Heart right ventricle (tissue), 16 donors: ENCODE measurements at regions not wholly inside any gene's neighbourhood (a gene's known extent, or its start where the extent isn't known, plus 50 kb on each side); places are given as distances from the start of the nearest gene placed in this dataset.

ENCODE experiments used
- ATAC-seq, 8 donors: fragments of 200-7000 bp; cut with Tn5 transposase; one replicate each; pipeline ENCODE4 v1.9.1; 2020; ENCODE audit warnings: mild to moderate bottlenecking in 8 of 8, moderate library complexity in 8 of 8, moderate number of reproducible peaks in 1 of 8
- DNase-seq, 2 donors: peaks; one replicate each; pipeline ENCODE4 v3.0.0-alpha.2; 2020
- H3K27ac ChIP-seq, 10 donors: fragments of 200-600 bp; sonication (generic) in 2 of 10; one replicate each; pipeline versions ENCODE4 v1.5.0 to v1.8.0; 2020 to 2022; ENCODE audit warnings: mild to moderate bottlenecking in 3 of 10
- H3K27me3 ChIP-seq, 7 donors: fragments of 200-600 bp; one replicate each; pipeline ENCODE4 v1.8.0; 2021 to 2022; ENCODE audit warnings: mild to moderate bottlenecking in 2 of 7
- H3K36me3 ChIP-seq, 9 donors: fragments of 200-600 bp; sonication (generic) in 1 of 9; one replicate each; pipeline versions ENCODE4 v1.5.0 to v1.8.0; 2020 to 2022; ENCODE audit warnings: mild to moderate bottlenecking in 2 of 9
- H3K4me1 ChIP-seq, 9 donors: fragments of 200-600 bp; sonication (generic) in 1 of 9; one replicate each; pipeline versions ENCODE4 v1.5.0 to v1.8.0; 2020 to 2022; ENCODE audit warnings: mild to moderate bottlenecking in 4 of 9
- H3K4me3 ChIP-seq, 10 donors: fragments of 200-600 bp; sonication (generic) in 2 of 10; one replicate each; pipeline versions ENCODE4 v1.5.0 to v1.8.0; 2020 to 2022; ENCODE audit warnings: mild to moderate bottlenecking in 7 of 10, moderate library complexity in 2 of 10
- H3K9me3 ChIP-seq, 11 donors: fragments of 200-600 bp in 10 of 11; sonication (generic) in 2 of 11; one replicate each; pipeline versions ENCODE4 v1.5.0 to v1.8.0; 2013 to 2022; ENCODE audit warnings: mild to moderate bottlenecking in 2 of 11, control low read depth in 1 of 11, moderate library complexity in 1 of 11
- CTCF ChIP-seq, 9 donors: fragments of 200-600 bp; sonication (generic) in 2 of 9; IDR thresholded peaks; one replicate each; pipeline versions ENCODE4 v1.5.0 to v1.8.0; 2021 to 2022; ENCODE audit warnings: antibody characterized with exemption in 9 of 9, mild to moderate bottlenecking in 5 of 9, moderate library complexity in 1 of 9
- WGBS, 2 donors: extraction: QIAGEN DNeasy Blood & Tissue Kit; methylation state at CpG; one replicate each; pipeline ENCODE4 v1.1.7; 2013; ENCODE audit warnings: inconsistent platforms in 1 of 2; 5-methylcytosine and 5-hydroxymethylcytosine counted together
- intact Hi-C, 10 donors: fragments of 100-400 bp; cut with DNase I; formaldehyde crosslinking; loops; one replicate each; pipeline versions ENCODE4 v1.11.1 to v1.14.2; 2022
- donor health status: Arrhythmogenic right ventricular cardiomyopathy.
- donor health status: ischemic (EF 13 %, LVEDD 7.1; RV severe dilation, severe dysfunction).
- donor health status: healthy with polysubstance abuse.
- donor health status: DM: no; HTN: yes; CAD: no.
- donor health status: DM: no; HTN: no; CAD: no.
- donor health status: ischemic (EF 25% LVEDD 6.9; RV normal size, moderate dysfunction).
- donor health status: ischemic (EF 25% LVEDD 5.7; RV mildly dilated, moderate dysfunction).
- donor health status: healthy.
- donor health status: DM: yes; HTN: yes; CAD: no.
- donor health status: Ischemic cardiomyopathy.
- donor health status: ischemic (EF 35%, LVEDD 5.7; RV mildly dilated, moderate dysfunction).
- donor health status: nonischemic (EF 11% LVEDD 7.7; RV severe dilation, severe dysfunction).
- donor health status: DM: yes; HTN: yes; CAD: no.
- donor health status: PGD.
- donor health status: ischemic (EF 29% LVEDD 5.4; RV normal size, mild dysfunction).
- donor health status: nonischemic (EF 23%, LVEDD 6.1; RV moderate dilation, normal function).

DNA sequence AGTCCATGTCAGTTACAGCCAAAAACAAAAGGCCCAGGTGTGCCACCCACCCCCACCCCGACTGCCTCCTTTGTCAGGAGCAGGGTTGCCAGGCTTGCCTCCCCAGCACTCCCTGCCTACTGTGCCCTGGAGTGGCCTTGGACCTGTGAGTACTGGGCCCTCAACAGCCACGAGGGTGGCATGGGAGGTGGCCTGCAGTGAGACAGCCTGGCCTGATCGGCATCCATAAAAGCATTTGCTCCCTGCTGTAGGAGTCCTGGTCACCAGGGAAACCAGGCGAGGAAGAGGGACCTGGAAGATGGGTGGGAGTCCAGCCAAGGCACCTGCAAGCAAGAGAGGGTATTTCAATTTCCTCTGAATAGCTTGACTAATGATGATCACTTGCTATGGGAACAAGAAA, 56.4 kb upstream of the KCNMB2 start:
- ATAC-seq (peak in 4 of 8 donors; percentile 22 to 80 (median 42)), DNase-seq (no peak)
- TF ChIP-seq CTCF (IDR thresholded peaks at IDR 0.05), result no peak
- intact Hi-C loops, result no loop called here
- Histone ChIP-seq H3K4me3 (no peak overlapping the region), H3K36me3 (no peaks in the 10 kb centered on the region), H3K9me3 (no peaks in the 10 kb centered on the region), H3K27ac (no peak overlapping the region), H3K4me1 (peaks cover 0 to 6% (median 0%) of the 10 kb centered on the region in 9 donors), H3K27me3 (no peaks in the 10 kb centered on the region)
- WGBS, 2 donors, result 52 to 61% methylated on average over 4 of the region's 4 CpGs

DNA sequence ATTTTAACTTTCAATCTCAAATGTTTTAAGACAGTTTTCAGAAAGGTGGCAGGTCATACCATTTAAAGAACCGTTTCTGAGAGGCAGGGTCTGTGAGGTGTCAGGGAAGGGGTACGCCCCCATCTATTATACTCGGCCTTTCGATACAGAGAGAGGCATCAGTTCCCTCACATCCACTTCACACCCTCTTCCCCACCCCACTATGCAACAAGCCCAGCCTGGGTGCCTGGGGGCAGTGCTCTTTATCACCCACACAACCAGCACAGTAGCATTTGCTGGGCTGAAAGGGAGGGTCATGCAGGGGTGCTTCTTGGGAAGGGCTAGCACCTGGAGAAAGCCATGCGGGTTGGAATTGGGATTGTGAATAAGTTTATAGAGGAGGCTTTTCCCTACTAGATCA, 56.0 kb upstream of the KCNMB2 start:
- intact Hi-C loops, result no loop called here
- no peaks in the 10 kb centered on the region for H3K27me3 ChIP-seq
- ATAC-seq, result peak in 1 of 8 donors; percentile 30
- H3K4me3 ChIP-seq, result no peak overlapping the region
- no peak for TF ChIP-seq CTCF (IDR thresholded peaks at IDR 0.05)
- no peak for DNase-seq
- no peaks in the 10 kb centered on the region for H3K36me3 ChIP-seq
- no peak overlapping the region for H3K27ac ChIP-seq
- 91% methylated on average over 5 of the region's 5 CpGs for WGBS, 2 donors
- no peaks in the 10 kb centered on the region for H3K9me3 ChIP-seq
- H3K4me1 ChIP-seq, result peaks cover 0 to 6% (median 0%) of the 10 kb centered on the region in 9 donors

DNA sequence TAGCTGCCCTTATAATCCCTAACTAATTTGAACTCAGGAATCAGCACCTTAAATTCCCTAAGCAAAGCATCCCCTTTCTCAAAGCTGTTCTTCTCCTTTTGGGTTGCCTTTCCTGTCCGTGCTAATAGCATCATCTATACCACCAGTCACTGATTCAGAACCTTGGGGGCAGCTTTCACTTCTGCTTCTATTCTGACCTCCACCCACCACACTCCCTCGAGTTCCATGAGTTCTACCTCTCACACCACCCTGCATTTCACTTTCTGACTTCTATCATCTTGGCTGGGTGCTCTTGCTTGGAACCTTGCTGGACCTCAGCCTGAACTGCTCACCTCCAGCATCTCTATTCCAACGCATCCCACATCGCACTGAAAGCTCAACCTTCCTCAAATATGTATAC, 55.4 kb upstream of the KCNMB2 start:
- 79 to 83% methylated on average over 4 of the region's 4 CpGs for WGBS, 2 donors
- Histone ChIP-seq H3K9me3 (no peaks in the 10 kb centered on the region), H3K27ac (no peak overlapping the region), H3K36me3 (no peaks in the 10 kb centered on the region), H3K4me1 (peaks cover 0 to 6% (median 0%) of the 10 kb centered on the region in 9 donors), H3K27me3 (no peaks in the 10 kb centered on the region), H3K4me3 (no peak overlapping the region)
- intact Hi-C loops, result no loop called here
- no peak for DNase-seq
- no peak for TF ChIP-seq CTCF (IDR thresholded peaks at IDR 0.05)
- ATAC-seq, result no peak

GRCh38 chr3:178482981-178483380, 53.3 kb upstream of the KCNMB2 start:
- Histone ChIP-seq H3K36me3 (no peaks in the 10 kb centered on the region), H3K27ac (no peak overlapping the region), H3K9me3 (no peaks in the 10 kb centered on the region), H3K27me3 (no peaks in the 10 kb centered on the region), H3K4me1 (peaks cover 0 to 6% (median 0%) of the 10 kb centered on the region in 9 donors), H3K4me3 (no peak overlapping the region)
- WGBS, 2 donors, result 67 to 75% methylated on average over 3 of the region's 3 CpGs
- intact Hi-C loops, result no loop called here
- peak in 1 of 8 donors; percentile 66 for ATAC-seq
- DNase-seq, result no peak
- no peak for TF ChIP-seq CTCF (IDR thresholded peaks at IDR 0.05)
